HepG2 (cell line): ENCODE measurements at regions not wholly inside any gene's neighbourhood (a gene's known extent, or its start where the extent isn't known, plus 50 kb on each side); places are given as distances from the start of the nearest gene placed in this dataset.

Experiments used
- ATAC-seq: fragments of 200-7000 bp; cut with Tn5 transposase; 3 replicates; pipeline ENCODE4 v1.9.1; 2020; ENCODE audit warnings: mild to moderate bottlenecking, moderate library complexity
- BruUV-seq: library from RNA; stranded (reverse); fragments of 400-500 nt; replicated peaks from 2 replicates; lab custom pipeline; 2021; lab: Mats Ljungman, UMichigan
- CTCF ChIA-PET: fragments of 300-600 bp; formaldehyde crosslinking; extraction: SDS; loops from one replicate; lab custom pipeline; 2021; ENCODE audit warnings: low total read pairs, inconsistent platforms, low intra/inter-chr PET ratio; lab: Yijun Ruan, JAX
- POLR2A ChIA-PET: fragments of 350-600 bp; sonication (Branson Sonifier 250); formaldehyde crosslinking; loops from one replicate; lab custom pipeline; 2020; ENCODE audit warnings: antibody characterized with exemption, inconsistent platforms; lab: Yijun Ruan, JAX
- DNase-seq: peaks from one replicate; pipeline ENCODE4 v3.0.0-alpha.2; 2015; ENCODE audit warnings: low spot score
- FAIRE-seq: peaks from 3 replicates; lab custom pipeline; 2011; peaks lifted over from hg19 to GRCh38; lab: Jason Lieb, UNC
- H2AFZ ChIP-seq: one replicate; pipeline ENCODE4 v1.6.1; 2011; ENCODE audit warnings: low read length, inconsistent platforms
- H3K27ac ChIP-seq: fragments of 300-600 bp; 3 replicates; pipeline ENCODE4 v1.8.0; 2011; ENCODE audit warnings: mixed run types, mild to moderate bottlenecking, mixed read lengths, low read length, inconsistent platforms; ENCODE audit not compliant: insufficient read depth; ENCODE audit errors: extremely low read length
- H3K27me3 ChIP-seq, 2 experiments: fragments of 200-600 bp in 1 of 2; 2 replicates in 1 of 2; 3 replicates in 1 of 2; pipeline versions ENCODE4 v1.6.0 to v1.8.0; 2011; ENCODE audit warnings: low read length in 2 of 2, mild to moderate bottlenecking in 2 of 2, moderate library complexity in 2 of 2, inconsistent platforms in 1 of 2; ENCODE audit not compliant: insufficient read depth in 2 of 2, control insufficient read depth in 1 of 2
- H3K36me3 ChIP-seq, 2 experiments: fragments of 200-600 bp in 1 of 2; replicated peaks in 1 of 2; 2 replicates in 1 of 2; 3 replicates in 1 of 2; pipeline versions ENCODE4 v1.5.1 to v1.8.0; 2011; ENCODE audit warnings: low read length in 2 of 2, inconsistent platforms in 1 of 2; ENCODE audit not compliant: insufficient read depth in 2 of 2, control insufficient read depth in 1 of 2
- H3K4me1 ChIP-seq: 2 replicates; pipeline ENCODE4 v1.5.1; 2012; ENCODE audit warnings: low read length, inconsistent platforms; ENCODE audit not compliant: insufficient read depth
- H3K4me2 ChIP-seq: 2 replicates; pipeline ENCODE4 v1.6.0; 2011; ENCODE audit warnings: low read depth, low read length, inconsistent platforms
- H3K4me3 ChIP-seq, 3 experiments: fragments of 200-600 bp in 1 of 3; sonication (generic), shearing (Covaris generic) in 1 of 3; replicated peaks in 1 of 3; 2 replicates each; pipeline ENCODE4 v1.5.1; 2011 to 2016; ENCODE audit warnings: low read length in 3 of 3, inconsistent platforms in 2 of 3, low read depth in 2 of 3, mild to moderate bottlenecking in 2 of 3, control low read depth in 1 of 3, mixed read lengths in 1 of 3; ENCODE audit not compliant: insufficient read depth in 1 of 3
- H3K79me2 ChIP-seq: one replicate; pipeline ENCODE4 v1.6.1; 2011; ENCODE audit warnings: low read length, inconsistent platforms; ENCODE audit not compliant: insufficient read depth
- H3K9ac ChIP-seq: 2 replicates; pipeline ENCODE4 v1.6.0; 2011; ENCODE audit warnings: mild to moderate bottlenecking, low read depth, low read length, inconsistent platforms; ENCODE audit not compliant: insufficient read depth
- H3K9me3 ChIP-seq: 2 replicates; pipeline ENCODE4 v1.5.1; 2012; ENCODE audit warnings: mild to moderate bottlenecking, low read length
- H4K20me1 ChIP-seq: 2 replicates; pipeline ENCODE4 v1.6.0; 2011; ENCODE audit warnings: inconsistent platforms, mild to moderate bottlenecking, low read length, moderate library complexity; ENCODE audit not compliant: insufficient read depth
- CEBPG ChIP-seq: IDR thresholded peaks from 2 replicates; pipeline ENCODE4 v1.6.1; 2016
- HNRNPH1 ChIP-seq: fragments of 200-400 bp; formaldehyde crosslinking; optimal IDR thresholded peaks from 2 replicates; pipeline ENCODE3; 2017; ENCODE audit warnings: mild to moderate bottlenecking, low read depth, low read length
- HOMEZ ChIP-seq: IDR thresholded peaks from 2 replicates; pipeline ENCODE4 v1.6.1; 2016; ENCODE audit warnings: low read depth
- KDM5A ChIP-seq: fragments of 200-600 bp; sonication (generic); IDR thresholded peaks from 2 replicates; pipeline ENCODE4 v1.7.0; 2018; ENCODE audit warnings: antibody characterized with exemption, mild to moderate bottlenecking, low read length, borderline replicate concordance
- NR2F6 ChIP-seq, 2 experiments: IDR thresholded peaks; 2 replicates each; pipeline ENCODE4 v1.6.1; 2016; ENCODE audit warnings: antibody characterized with exemption in 1 of 2, mild to moderate bottlenecking in 1 of 2
- RARA ChIP-seq: IDR thresholded peaks from 2 replicates; pipeline ENCODE4 v1.6.1; 2016; ENCODE audit warnings: missing genetic modification reagents, missing compliant biosample characterization
- SAP130 ChIP-seq: IDR thresholded peaks from 2 replicates; pipeline ENCODE4 v1.6.1; 2016; ENCODE audit warnings: low read depth
- SMARCC2 ChIP-seq: fragments of 450-650 bp; IDR thresholded peaks from 2 replicates; pipeline ENCODE4 v1.6.1; 2017; ENCODE audit warnings: antibody characterized with exemption, mild to moderate bottlenecking
- TCF7L2 ChIP-seq: IDR thresholded peaks from 2 replicates; pipeline ENCODE4 v1.6.1; 2011; ENCODE audit warnings: mild to moderate bottlenecking, low read depth, low read length, moderate library complexity
- TRAFD1 ChIP-seq: sonication (generic); formaldehyde crosslinking; IDR thresholded peaks from 2 replicates; pipeline ENCODE4 v1.5.1; 2020; ENCODE audit warnings: missing genetic modification reagents, mild to moderate bottlenecking, borderline replicate concordance
- U2AF2 ChIP-seq: fragments of 200-400 bp; formaldehyde crosslinking; IDR thresholded peaks from 2 replicates; pipeline ENCODE4 v1.6.1; 2017; ENCODE audit warnings: low read depth, mild to moderate bottlenecking, low read length
- ZBTB43 ChIP-seq: sonication (generic); formaldehyde crosslinking; conservative IDR thresholded peaks from 2 replicates; pipeline ENCODE4 v1.4.0; 2020; ENCODE audit warnings: missing genetic modification reagents
- ZNF121 ChIP-seq: sonication (generic); formaldehyde crosslinking; IDR thresholded peaks from 2 replicates; pipeline ENCODE4 v1.5.0; 2020; ENCODE audit warnings: mild to moderate bottlenecking, missing genetic modification reagents
- ZNF138 ChIP-seq: sonication (generic); formaldehyde crosslinking; IDR thresholded peaks from 2 replicates; pipeline ENCODE4 v1.5.0; 2020; ENCODE audit warnings: mild to moderate bottlenecking, low read depth, missing genetic modification reagents
- ZNF772 ChIP-seq: sonication (generic); formaldehyde crosslinking; IDR thresholded peaks from 2 replicates; pipeline ENCODE4 v1.5.0; 2020; ENCODE audit warnings: mild to moderate bottlenecking, missing genetic modification reagents
- ZSCAN21 ChIP-seq: sonication (generic); formaldehyde crosslinking; IDR thresholded peaks from 2 replicates; pipeline ENCODE4 v1.8.0; 2022; ENCODE audit warnings: mild to moderate bottlenecking, missing genetic modification reagents, moderate library complexity, borderline replicate concordance
- WGBS: methylation state at CpG from one replicate; pipeline ENCODE4 v1.1.6; 2017; ENCODE audit warnings: low lambda C conversion rate; 5-methylcytosine and 5-hydroxymethylcytosine counted together
- in situ Hi-C: cut with HindIII; loops from 2 replicates; pipeline ENCODE4 v1.10.0; 2017; ENCODE audit warnings: low pct_unique_long_range_greater_than_20kb; ENCODE audit not compliant: extremely low pct_ligation_motif_present
- intact Hi-C: fragments of 100-400 bp; cut with micrococcal nuclease; formaldehyde crosslinking; loops from one replicate; pipeline ENCODE4 v1.10.0; 2022; ENCODE audit not compliant: unreplicated experiment

DNA sequence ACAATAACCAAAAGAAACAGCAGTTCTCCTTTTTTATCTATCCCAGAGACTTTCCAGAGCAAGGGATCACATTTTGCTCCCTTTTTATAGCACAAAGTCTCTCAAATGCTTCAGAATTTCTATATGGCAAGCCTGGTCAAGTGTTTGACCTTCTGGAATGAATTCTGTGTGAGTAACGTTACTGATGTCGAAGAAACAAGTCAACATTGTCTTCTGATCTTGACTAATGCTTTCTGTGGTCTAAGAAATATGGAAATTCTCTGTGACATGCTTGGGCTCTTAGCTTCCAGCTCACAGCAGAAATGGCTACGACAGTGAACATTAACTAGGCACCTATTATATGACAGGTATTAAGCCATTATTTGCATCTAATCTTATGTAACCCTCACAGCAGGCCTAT lies 411.7 kb downstream of the CADM1 start:
- BruUV-seq, result no TSS peak
- Histone ChIP-seq H3K27ac (no peak overlapping the region), H3K4me1 (no peaks in the 10 kb centered on the region)
- no peak for TF ChIP-seq ZNF772
- TF ChIP-seq HNRNPH1, result no peak
- no peak for TF ChIP-seq SMARCC2
- TF ChIP-seq CEBPG (CRISPR knock-in tag), result no peak
- no peak for TF ChIP-seq TCF7L2
- TF ChIP-seq SAP130, result no peak
- no peak for TF ChIP-seq ZBTB43 (CRISPR knock-in tag)
- no peak for TF ChIP-seq TRAFD1 (CRISPR knock-in tag)
- no peak for TF ChIP-seq ZNF121
- no peak for TF ChIP-seq KDM5A
- TF ChIP-seq ZSCAN21, result no peak
- no peak for TF ChIP-seq NR2F6 (IDR thresholded peaks at IDR 0.05)
- TF ChIP-seq NR2F6 (CRISPR knock-in tag; IDR thresholded peaks at IDR 0.05), result no peak
- TF ChIP-seq RARA, result no peak
- TF ChIP-seq ZNF138 (CRISPR knock-in tag), result no peak
- no peak for TF ChIP-seq HOMEZ
- no peak for TF ChIP-seq U2AF2
- TF ChIP-seq, all 625 proteins: peak for 0
- Histone ChIP-seq H3K9ac (no peak overlapping the region), H3K4me2 (no peak overlapping the region), H3K79me2 (no peaks in the 10 kb centered on the region), H3K4me3 (no peak overlapping the region), H3K27me3 (no peaks in the 10 kb centered on the region), H2AFZ (no peak overlapping the region), H3K9me3 (no peaks in the 10 kb centered on the region), H3K36me3 (no peaks in the 10 kb centered on the region), H4K20me1 (no peaks in the 10 kb centered on the region)
- POLR2A ChIA-PET, result no interaction called here
- CTCF ChIA-PET, result no interaction called here
- in situ Hi-C loops (no loop called here), intact Hi-C loops (no loop called here)
- FAIRE-seq, result no peak
- WGBS, result 0% methylated on average over 3 of the region's 3 CpGs
- no peak for DNase-seq
- no peak for ATAC-seq
